ENCODE measurements at regions not wholly inside any gene's neighbourhood (a gene's known extent, or its start where the extent isn't known, plus 50 kb on each side); places are given as distances from the start of the nearest gene placed in this dataset.
"Not testable (repeated sequence)": the region's sequence is repeated elsewhere in the genome, so short reads cannot be mapped to it uniquely, and the experiment has no call there.

DNA sequence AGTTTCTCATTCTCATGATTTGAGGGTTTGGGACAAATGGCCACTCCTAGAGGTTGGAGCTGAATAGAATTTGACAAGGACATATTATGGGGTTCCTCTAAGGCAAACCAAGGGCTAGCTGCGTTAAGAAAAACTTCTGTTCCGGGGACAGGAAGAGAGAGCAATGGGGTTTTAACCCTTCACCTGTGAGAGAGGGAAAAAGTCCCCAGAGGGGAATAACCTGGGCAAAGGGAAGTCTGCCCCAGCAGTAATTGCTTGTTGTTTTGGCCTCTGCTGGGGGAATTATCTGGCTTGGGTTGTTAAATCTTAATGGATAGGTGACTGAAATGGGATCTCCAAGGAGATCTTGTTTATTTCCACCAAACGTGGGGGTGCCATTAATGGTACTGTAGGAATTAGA is 110.1 kb upstream of the MOCS2 start:
- DNase-seq = no peak

DNA sequence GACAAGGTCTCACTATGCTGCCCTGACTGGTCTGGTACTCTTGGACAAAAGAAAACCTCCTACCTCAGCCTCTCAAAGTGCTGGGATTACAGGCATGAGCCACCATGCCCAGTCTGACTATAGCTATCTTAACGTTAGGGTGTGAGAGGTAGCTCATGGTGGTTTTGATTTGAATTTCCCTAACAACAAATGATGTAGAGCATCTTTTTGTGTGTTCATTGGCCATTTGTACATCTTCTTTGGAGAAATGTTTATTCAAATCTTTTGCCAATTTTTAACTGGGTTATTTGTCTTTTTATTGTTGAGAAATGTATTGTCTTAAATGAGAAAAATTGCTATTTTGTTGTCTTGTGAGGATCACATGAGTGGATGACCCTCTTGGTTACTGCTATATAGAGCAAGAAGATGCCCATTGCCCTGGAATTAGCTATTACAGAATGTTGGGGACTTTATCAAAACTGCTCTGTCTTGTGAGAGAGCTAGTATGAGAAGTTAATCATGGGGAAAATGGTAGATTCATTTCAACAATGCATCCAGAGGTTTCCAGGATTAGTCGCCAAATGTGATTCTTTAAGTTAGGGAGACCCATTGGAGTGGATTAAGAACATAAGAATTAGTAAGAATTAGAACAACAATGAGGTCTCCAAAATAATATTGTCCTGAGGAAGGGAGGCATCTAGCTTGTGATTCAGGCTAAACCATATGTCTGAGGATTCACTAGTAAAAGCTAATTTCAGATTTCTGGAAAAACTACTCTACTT is 124.3 kb upstream of the MOCS2 start:
- DNase-seq = no peak

DNA sequence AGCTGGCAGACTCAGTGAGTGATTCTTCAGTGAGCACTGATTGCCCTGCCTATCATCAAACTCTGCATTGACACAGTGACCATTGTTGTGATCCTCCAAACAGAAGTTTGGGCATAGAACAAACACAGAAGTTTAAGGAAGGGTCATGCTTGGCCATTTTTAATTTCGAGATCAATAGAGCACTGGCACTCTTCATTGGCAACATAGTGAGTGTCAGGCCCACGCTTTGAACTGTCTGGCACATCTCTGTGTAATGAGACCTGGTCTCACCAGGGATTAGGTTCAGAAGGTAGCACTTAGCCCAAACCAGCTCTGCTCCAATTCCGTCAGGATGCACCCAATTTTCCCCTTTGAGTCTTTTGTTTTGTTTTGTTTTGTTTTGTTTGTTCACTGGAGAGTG is 127.1 kb upstream of the MOCS2 start:
- DNase-seq = no peak

DNA sequence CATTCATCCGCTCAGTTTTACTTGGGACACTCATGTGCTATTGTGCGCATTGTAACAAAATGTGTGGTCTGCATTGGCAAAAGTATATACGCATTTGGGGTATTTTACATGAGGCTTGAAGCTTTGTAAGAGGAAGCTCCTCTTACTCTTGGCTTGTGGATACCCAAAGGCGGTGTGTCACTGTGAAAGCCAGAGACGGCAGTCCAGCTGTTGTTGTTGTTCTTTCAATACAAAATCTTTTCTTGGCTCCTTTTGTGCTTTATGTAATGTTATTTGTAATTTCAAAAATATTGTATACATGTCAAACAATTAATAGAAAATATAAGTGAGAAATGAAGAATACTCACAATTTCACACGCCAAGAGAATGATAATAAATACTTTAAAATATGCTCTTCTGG is 128.3 kb upstream of the MOCS2 start:
- DNase-seq = no peak

DNA sequence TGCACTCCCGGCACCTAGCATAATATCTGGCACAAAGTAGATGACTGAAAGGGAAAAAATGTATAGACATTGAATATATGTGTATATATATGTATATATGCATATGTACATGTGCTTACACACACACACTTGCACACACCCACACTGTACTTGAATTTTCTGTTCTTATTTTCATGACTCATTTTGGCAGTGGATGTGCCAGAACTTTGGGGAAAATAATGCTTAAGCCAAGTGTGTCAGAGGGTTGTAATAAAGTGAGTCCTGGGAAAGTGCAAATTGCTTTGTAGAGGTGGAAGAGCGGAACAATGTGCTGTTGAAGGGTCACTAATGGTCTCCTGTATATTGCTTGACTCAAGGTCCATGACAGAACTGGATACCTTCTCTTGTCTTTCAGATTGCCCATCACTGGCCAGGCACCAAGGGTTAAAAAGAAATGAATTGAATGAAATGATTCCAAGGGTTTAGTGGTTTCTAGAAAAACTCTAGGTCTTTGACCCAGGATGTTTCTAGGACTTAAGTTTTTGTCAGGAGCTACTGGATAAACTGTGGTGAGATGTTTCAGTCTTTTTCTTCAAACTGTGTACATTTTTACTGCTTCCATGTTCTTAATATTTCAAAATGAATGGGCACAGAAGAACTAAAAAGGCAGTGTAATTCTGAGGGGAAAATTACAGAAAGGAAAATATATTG is 129.9 kb upstream of the MOCS2 start:
- DNase-seq = no peak

DNA sequence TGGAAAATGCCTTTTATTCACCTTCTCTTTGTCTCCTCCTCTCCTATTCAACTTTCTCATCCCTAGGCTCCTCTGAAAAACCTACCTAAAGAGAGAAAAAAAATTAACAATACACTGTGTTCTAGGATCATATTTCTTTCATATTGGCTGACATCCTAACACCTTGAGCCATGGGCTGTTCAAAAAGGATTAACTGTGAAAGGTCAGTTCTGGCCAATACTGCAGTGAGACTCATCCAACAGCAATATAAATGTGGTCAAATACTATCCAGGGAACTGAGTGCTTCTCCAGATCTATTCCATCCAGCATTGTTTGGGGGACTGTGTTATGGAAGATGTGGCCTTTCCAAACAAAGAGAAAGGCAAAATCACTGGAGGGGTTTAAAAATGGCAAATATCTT is 131.1 kb upstream of the MOCS2 start:
- DNase-seq = no peak

DNA sequence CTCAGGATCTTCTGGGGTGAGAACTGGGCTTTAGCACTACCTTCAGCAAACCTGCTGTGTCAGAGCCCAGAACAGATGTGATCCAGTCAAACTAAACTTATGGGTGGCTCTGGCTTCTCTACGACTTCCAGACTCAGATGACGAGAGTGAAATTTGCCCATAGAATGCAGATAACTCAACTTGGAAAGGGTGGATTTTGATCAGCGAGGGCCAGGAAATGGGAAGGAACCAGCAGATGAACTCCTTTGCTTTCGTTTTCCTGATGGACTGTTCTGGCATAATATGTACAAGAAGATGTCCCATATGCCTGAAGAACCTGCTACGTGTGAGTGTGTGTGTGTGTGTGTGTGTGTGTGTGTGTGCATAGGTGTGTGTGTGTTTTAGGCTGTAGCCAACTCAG is 132.0 kb upstream of the MOCS2 start:
- DNase-seq = no peak

DNA sequence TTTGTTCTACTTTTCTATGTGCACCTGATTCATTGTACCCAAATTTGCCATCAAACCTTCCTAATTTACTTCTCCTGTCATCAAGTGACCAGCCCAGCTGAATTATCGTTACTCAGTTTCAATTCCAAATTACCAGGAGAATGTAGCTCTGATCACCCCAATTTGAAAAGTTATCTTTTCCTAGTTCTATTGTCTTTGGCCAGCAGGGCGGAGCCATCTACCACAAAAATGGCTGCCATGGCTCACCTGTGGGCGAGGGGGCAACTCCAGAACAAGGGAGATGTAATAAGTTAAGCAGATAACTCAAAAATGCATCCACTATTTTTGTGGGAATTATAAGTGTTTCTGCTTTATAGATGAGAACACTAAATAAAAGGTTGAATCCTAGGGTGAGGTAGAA is 133.8 kb upstream of the MOCS2 start:
- DNase-seq = no peak

DNA sequence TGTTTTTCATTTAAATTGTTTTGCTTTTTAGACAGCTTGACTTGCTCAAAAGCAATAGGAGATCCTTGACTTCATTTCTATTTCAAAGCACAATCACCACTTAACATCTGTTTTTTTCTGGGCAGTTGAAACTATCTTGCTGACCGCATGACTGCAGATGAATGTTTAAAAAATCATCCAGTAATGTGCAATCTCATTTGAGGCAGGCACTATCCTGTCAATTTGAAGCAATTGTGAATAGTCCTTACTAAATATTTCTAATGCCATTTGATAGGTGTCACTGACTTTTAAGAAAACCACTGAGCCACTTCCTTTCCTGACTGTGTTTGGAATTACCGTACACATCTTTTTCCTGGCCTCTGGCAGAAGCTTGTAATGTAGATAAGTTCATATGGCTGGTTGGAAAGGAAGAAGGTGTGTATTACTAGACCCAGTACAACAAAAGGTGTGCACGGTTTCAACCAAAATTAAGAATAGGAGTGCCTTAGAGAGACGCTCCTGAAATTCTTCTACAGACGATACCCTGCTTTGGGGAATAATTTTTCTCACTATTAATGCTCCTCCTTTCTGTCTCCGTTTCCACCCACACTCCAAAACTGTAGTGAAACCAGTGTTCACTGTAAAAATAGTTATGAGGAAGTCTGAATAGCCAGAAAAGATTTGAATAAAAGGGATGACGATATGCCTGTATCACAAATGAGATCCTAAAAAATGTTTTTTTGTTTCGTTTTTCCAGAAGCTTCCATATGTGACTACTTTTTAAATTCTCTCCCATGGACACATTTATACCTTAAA is 136.7 kb upstream of the MOCS2 start:
- DNase-seq = no peak

DNA sequence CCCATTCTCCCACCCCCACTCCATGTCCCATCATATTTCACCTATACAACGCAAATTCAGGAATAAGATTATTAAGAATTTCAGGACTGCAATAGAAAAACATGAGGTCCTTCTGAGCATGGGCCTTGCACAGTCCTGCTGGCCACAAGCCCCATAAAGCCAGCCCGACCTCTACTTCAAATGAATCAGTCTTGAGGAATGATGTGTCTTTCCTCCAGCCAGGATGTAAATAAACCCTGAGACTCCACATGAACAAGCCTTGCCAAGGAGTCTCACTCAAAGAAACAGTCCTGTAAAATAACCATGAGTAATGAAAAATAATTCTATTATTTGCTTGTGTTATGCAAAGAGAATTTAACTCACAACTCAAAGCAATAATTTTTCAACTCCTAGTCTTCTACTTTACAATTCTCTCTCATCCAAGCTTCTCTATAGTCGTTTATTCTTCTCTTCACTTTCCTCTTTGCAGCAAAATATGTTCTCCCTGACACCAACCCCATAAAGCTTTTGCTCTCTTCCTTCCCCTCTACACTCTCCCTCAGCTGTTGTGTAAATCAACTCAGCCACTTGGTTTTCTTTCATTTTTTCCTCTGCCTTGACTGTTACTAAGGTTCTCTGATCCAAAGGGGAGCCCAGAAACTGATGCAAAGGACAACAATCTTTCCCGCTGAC is 140.1 kb upstream of the MOCS2 start:
- DNase-seq = no peak

DNA sequence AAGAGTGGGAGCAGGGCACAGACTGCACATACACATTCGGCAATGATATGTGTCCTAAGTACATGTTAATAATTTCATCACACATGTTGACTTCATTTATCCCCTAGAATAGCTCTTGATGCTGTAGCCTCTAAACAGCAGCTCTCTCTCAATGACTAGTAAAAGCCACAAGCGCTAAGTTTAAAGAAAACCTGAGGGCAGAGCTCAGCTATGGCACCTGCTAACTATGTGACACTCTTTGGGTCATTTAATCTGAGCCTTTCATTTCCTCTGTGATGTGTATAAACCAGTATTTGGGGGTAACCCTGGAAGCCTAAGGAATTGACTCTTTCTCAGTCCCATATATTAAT is 140.6 kb upstream of the MOCS2 start:
- DNase-seq = no peak

DNA sequence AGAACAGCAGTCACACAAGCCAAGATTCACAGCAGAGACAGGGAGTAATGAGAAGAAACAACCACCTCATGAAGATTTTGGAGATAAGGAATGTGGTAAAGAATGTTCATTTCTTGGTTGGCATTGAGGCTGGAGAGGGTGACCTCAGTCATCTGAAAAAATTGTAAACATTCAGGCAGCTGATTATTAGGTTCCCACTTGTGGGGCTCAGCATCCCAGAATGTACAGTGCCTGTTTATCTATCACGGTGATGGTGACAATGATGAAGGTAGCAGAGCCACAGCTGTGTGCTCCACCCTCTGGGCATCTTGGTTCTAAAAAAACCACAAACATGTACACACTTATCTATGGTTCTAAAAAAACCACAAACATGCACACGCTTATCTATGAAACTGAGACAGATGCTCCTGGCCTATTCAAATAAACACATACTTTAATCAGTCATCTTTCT is 143.9 kb upstream of the MOCS2 start:
- no peak for DNase-seq

DNA sequence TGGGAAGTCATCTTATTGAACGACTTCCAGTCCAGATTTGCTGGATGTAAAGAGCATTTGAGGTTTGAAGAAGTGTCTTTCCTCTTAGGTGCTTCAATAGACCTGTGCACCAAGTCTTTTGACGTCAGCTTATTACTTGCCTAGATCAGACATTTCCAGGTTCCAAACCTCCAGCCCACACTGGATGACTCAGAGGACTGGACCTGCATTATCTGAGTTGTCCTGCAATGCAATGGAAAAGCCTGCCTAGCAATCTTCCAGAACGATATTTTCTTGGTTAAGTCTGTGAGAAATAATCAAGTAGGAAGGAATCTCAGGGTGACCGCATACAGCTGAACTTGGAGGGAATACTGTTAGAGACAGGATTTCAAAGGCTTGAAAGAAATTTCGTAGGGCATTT is 147.2 kb upstream of the MOCS2 start:
- no peak for DNase-seq

DNA sequence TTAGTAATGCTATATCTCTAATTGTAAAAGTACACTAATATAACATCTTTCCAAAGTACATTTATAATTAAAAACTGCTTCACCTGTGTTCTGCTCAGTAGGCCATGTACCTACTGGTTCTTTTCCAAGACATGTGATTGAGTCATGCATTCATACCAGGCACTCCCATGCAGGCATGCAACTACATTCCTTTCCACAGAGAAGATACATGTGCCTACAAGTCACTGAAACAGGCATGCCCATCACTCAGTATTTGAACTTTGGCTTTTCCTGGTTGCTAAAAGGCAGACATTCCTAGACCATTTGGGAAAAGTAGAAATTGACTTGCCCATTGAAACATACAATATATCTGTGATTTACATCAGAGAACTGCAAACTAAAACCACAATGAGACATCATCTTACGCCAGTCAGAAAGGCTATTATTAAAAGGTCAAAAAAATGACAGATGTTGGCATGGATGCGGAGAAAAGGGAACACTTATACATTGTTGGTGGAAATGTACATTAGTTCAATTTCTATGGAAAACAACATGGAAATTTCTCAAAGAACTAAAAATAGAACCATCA is 148.3 kb upstream of the MOCS2 start:
- DNase-seq = no peak

DNA sequence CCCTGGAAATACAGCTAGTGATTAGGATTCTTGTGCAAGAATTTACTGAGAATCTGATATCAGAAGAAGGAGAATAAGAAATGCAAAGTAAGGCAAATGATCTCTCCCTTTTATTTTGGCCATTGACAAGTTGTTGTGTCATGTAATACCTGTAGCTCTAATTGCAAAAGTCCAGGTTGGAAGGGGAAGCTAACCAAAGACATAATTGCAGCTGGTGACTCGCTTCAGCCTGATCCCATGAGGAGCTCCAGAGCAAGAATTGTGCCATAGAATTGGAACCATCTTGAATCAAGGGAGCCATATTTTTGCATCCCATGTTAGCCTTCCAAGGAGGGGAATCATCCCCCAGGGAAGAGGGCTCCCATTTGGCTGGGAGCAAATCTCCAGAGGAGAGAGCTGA is 149.6 kb upstream of the MOCS2 start:
- no peak for DNase-seq

DNA sequence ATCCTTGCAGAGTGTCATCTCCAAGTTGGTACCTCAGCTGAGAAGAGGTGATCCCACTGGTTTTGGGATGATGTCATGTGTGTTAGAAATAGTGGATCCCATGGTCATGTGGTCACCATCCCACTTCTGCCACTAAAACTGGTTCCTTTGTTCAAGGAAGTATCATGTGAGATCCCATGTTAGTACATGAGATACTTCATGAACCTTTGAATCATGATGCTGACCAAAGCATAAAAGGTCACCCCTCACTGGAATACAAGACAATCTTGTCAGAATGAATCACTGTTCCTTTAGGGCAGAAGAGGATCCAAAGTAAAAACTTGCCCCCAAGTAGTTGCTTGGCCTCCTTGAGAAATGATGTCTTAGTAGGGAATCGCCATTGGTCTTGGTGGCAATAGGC is 150.9 kb upstream of the MOCS2 start:
- no peak for DNase-seq

DNA sequence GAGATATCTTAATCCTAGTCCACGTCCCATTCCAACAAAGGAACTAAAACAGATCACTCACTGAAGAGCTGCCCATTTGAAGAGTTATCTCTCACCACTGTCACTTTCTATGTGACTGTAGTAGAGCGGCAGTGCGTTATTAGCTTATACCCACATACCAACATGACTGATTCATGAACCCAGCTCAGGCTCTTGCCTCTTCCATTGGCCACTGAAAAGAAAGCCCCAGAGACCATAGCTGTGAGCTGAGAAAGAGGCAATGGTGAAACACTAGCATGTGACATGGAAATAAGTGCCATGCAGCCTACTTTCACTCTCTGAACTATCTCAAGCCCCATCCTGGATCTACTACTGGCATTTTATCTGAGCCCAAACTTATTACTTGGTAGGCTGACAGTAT is 151.7 kb upstream of the MOCS2 start:
- no peak for DNase-seq

DNA sequence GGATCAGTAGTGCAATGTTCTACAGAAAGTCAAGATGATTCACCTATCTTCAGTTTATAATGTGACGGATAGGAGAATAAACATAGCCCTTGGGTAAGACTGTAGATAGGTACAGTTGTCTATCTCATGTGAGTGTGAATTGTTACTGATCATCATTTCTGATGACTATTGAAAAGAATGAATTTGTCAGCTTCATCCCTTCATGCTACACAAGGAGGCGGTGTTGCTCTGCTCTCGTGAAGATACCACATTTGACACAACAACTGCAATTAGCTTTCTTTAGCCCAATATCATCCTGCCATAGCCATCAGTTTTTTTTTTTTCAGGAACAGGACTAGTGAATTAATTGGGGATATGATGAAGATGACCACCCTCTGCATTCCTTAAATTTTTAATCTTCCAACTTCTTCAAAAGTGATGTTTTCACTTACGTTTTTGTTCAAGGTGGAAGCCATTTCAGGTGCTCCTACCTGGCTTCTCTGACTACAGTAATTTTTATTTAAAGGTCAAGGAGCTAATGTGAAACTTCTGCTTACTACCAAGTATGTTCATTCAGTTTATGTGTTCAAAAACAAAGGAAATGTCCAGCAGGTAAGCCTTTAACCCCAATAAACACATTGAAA is 152.9 kb upstream of the MOCS2 start:
- DNase-seq = no peak

DNA sequence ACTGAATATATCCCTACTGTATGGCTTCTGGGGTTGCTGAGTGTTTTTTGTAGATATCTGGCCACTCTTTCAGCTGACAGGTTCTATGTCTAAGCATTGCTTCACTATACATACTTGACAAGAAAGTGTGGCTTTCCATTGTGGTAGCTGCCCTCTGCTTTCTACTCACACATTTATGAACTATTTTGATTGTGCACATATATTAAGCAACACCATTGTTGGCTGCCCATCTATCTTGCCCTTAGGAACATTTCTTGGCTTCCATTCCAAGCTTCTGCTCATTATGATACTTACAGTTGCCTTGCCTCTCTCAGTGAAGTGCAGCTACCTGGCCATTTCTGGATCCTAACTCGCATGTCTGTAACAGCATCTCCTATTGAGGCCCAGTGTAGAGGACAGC is 153.6 kb upstream of the MOCS2 start:
- DNase-seq = no peak

DNA sequence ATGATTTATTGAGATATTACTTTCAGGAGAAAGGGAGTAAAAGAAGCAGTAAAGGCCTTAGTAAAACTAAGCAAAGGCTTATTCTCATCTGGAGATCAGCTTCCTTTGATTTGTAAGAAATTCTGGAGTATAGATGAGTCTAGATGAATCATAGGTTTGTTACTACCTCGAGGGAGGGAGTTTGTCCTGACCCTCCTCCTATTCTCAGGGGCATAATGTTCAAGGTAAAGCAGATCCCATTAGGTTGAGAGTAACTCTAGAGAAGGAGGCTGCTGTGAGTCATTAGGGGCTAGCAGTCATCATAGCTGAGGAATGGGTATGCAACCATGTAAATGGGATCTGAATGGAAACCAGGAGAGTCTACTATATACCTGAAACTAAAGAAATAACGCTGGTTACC is 155.5 kb upstream of the MOCS2 start:
- DNase-seq = no peak

DNA sequence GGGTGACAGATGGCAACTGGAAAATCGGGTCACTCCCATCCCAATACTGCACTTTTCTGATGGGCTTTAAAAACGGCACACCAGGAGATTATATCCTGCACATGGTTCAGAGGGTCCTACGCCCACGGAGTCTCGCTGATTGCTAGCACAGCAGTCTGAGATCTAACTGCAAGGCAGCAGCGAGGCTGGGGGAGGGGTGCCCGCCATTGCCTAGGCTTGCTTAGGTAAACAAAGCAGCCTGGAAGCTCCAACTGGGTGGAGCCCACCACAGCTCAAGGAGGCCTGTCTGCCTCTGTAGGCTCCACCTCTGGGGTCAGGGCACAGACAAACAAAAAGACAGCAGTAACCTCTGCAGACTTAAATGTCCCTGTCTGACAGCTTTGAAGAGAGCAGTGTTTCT is 158.7 kb upstream of the MOCS2 start:
- not testable (repeated sequence) for DNase-seq

DNA sequence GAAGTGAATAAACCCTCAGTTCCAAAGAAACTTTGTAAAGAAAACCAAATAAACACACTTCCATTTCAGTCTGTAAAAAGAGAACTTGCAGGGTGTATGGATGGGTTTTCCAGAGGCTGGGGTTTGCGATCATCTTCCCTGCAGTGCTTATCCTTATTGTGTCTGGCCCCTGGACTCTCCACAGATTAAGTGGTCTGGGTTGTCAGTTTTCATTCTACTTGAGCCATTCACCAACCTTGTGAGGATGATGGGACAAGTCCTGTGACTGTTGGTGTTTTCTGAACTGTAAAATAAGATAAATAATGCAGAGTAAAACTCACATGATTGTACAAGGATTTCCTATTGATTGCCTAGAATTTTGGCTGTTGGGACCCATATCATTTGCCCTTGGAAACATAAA is 166.1 kb upstream of the MOCS2 start:
- no peak for DNase-seq

DNA sequence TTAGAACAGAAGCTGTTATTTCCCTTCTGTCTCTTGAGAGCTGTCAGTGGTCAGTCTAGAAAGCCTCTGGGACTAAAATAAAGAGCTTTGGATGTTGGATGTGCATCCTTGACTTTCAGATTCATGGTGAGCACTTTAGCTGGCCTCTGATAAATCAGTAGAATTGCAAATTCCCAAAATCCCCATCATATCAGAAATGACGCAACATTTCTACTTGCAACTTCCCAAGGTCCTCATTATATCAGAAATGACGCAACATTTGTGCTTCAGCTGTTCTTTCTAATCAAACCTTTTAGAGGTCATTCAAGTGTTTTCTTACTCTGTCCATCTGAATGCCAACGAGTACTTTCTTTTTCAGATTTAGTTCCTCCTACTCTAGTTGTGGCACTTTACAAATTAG is 167.3 kb upstream of the MOCS2 start:
- DNase-seq = no peak

Data from NCI-H1105 treated with DMSO at 0.1 percent for 48 hours (cell line).